Gastrocnemius medialis (tissue), 4 donors: ENCODE measurements at regions not wholly inside any gene's neighbourhood (a gene's known extent, or its start where the extent isn't known, plus 50 kb on each side); places are given as distances from the start of the nearest gene placed in this dataset.

Experiments used
- CTCF ChIP-seq, 5 experiments: fragments of 450-650 bp in 3 of 5; fragments of 200-600 bp in 2 of 5; sonication (generic) in 2 of 5; IDR thresholded peaks in 4 of 5; conservative IDR thresholded peaks in 1 of 5; 1 replicate in 4 of 5; 2 replicates in 1 of 5; pipeline ENCODE4 v1.5.1; 2016 to 2019; ENCODE audit warnings: antibody characterized with exemption in 5 of 5, mild to moderate bottlenecking in 3 of 5, moderate library complexity in 3 of 5
- POLR2A ChIP-seq, 2 donors: fragments of 450-650 bp; IDR thresholded peaks; one replicate each; pipeline ENCODE4 v1.6.1; 2017; ENCODE audit warnings: antibody characterized with exemption in 2 of 2, mild to moderate bottlenecking in 2 of 2, moderate library complexity in 2 of 2

DNA sequence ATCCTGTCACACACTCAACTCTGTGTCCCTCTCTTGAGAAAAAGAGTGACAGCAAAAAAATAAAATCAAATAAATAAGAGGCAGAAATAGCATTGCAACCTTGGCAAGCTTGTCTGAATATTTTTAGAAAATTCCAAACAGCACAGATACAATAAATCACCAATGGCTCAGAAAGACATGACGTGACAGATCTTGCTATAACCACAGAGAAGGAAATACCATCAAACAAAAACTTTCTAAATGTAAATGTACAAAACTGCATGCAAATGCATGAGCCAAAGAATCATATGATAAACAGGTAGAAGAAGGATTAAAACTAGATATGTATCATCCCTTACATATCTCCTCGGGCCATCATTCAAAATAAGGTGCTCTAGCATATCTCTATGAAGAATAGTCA lies 549.2 kb upstream of the NOX3 start:
- TF ChIP-seq CTCF (IDR thresholded peaks at IDR 0.05 in 4 of 5, conservative IDR thresholded peaks at IDR 0.05 in 1 of 5) (no peak), POLR2A (IDR thresholded peaks at IDR 0.05) (no peak)
